OCI-LY3 (cell line): ENCODE measurements at regions not wholly inside any gene's neighbourhood (a gene's known extent, or its start where the extent isn't known, plus 50 kb on each side); places are given as distances from the start of the nearest gene placed in this dataset.

Experiments used
- H2AFZ ChIP-seq: fragments of 200-600, 300-600 bp; shearing (Covaris generic); 2 replicates; pipeline ENCODE4 v1.6.0; 2014; ENCODE audit warnings: antibody characterized with exemption, low read depth, low read length
- H3K27ac ChIP-seq: fragments of 200-600, 300-600 bp; sonication (generic); 2 replicates; pipeline ENCODE4 v1.5.1; 2014; ENCODE audit warnings: mild to moderate bottlenecking, low read length, moderate library complexity, mixed read lengths
- H3K27me3 ChIP-seq: fragments of 200-600, 300-600 bp; sonication (generic); 2 replicates; pipeline ENCODE4 v1.6.1; 2014; ENCODE audit warnings: low read depth, low read length, mixed read lengths
- H3K36me3 ChIP-seq: fragments of 200-600, 300-600 bp; sonication (generic); replicated peaks from 2 replicates; pipeline ENCODE3; 2014; ENCODE audit warnings: low read depth, low read length, mixed read lengths
- H3K4me1 ChIP-seq: fragments of 300-600, 200-600 bp; sonication (generic); 2 replicates; pipeline ENCODE4 v1.6.1; 2014; ENCODE audit warnings: low read length, mixed read lengths
- H3K4me2 ChIP-seq: fragments of 200-600, 300-600 bp; sonication (generic); 2 replicates; pipeline ENCODE4 v1.6.1; 2014; ENCODE audit warnings: low read length, mixed read lengths
- H3K4me3 ChIP-seq: fragments of 300-600, 200-600 bp; sonication (generic); 2 replicates; pipeline ENCODE4 v1.5.1; 2014; ENCODE audit warnings: antibody characterized with exemption, mild to moderate bottlenecking, low read length, moderate library complexity
- H3K79me2 ChIP-seq: fragments of 300-600, 200-600 bp; shearing (Covaris generic); 2 replicates; pipeline ENCODE4 v1.6.1; 2014; ENCODE audit warnings: mild to moderate bottlenecking, low read length, mixed read lengths
- H3K9ac ChIP-seq: fragments of 300-600, 200-600 bp; shearing (Covaris generic); 2 replicates; pipeline ENCODE4 v1.6.0; 2014; ENCODE audit warnings: mild to moderate bottlenecking, low read length, moderate library complexity
- H3K9me3 ChIP-seq: fragments of 200-600, 300-600 bp; shearing (Covaris generic); 2 replicates; pipeline ENCODE4 v1.6.1; 2014; ENCODE audit warnings: low read length, mixed read lengths; ENCODE audit not compliant: insufficient read depth
- H4K20me1 ChIP-seq: fragments of 200-600, 300-600 bp; sonication (generic); 2 replicates; pipeline ENCODE4 v1.6.1; 2016; ENCODE audit warnings: low read length, mixed read lengths; ENCODE audit not compliant: insufficient read depth
- CTCF ChIP-seq: fragments of 200-600, 300-600 bp; sonication (generic); IDR thresholded peaks from 2 replicates; pipeline ENCODE4 v1.5.1; 2014; ENCODE audit warnings: antibody characterized with exemption, low read length, low read depth
- EZH2phosphoT487 ChIP-seq: fragments of 200-600 bp; shearing (Covaris generic); IDR thresholded peaks from 2 replicates; pipeline ENCODE4 v1.6.1; 2018; ENCODE audit warnings: antibody characterized with exemption, mixed run types, low read depth

GRCh38 chr1:98427664-98428063 lies 233.9 kb upstream of the SNX7 start:
- Histone ChIP-seq H3K36me3 (no peaks in the 10 kb centered on the region), H3K27ac (no peak overlapping the region), H3K27me3 (no peaks in the 10 kb centered on the region), H3K4me1 (no peaks in the 10 kb centered on the region), H3K9me3 (no peaks in the 10 kb centered on the region), H3K79me2 (no peaks in the 10 kb centered on the region), H4K20me1 (no peaks in the 10 kb centered on the region), H3K9ac (no peak overlapping the region), H3K4me2 (no peak overlapping the region), H2AFZ (no peak overlapping the region), H3K4me3 (no peak overlapping the region)
- no peak for TF ChIP-seq CTCF
- TF ChIP-seq EZH2phosphoT487, result no peak

- no peak for TF ChIP-seq CTCF
- TF ChIP-seq EZH2phosphoT487, result no peak
- Histone ChIP-seq H3K36me3 (no peaks in the 10 kb centered on the region), H3K9me3 (no peaks in the 10 kb centered on the region), H3K4me3 (no peak overlapping the region), H3K27me3 (no peaks in the 10 kb centered on the region), H3K79me2 (no peaks in the 10 kb centered on the region), H4K20me1 (no peaks in the 10 kb centered on the region), H3K9ac (no peak overlapping the region), H3K4me1 (no peaks in the 10 kb centered on the region), H3K4me2 (no peak overlapping the region), H2AFZ (no peak overlapping the region), H3K27ac (no peak overlapping the region)
Measured at GRCh38 chr1:98426092-98426491, 235.4 kb upstream of the SNX7 start.

- H3K27ac ChIP-seq, result no peak overlapping the region
- no peak overlapping the region for H2AFZ ChIP-seq
- H3K79me2 ChIP-seq, result no peaks in the 10 kb centered on the region
- no peaks in the 10 kb centered on the region for H3K4me1 ChIP-seq
- no peaks in the 10 kb centered on the region for H3K36me3 ChIP-seq
- H3K4me3 ChIP-seq, result no peak overlapping the region
- H3K4me2 ChIP-seq, result no peak overlapping the region
- no peak overlapping the region for H3K9ac ChIP-seq
- no peaks in the 10 kb centered on the region for H3K27me3 ChIP-seq
- no peaks in the 10 kb centered on the region for H3K9me3 ChIP-seq
- no peak for TF ChIP-seq EZH2phosphoT487
- TF ChIP-seq CTCF, result no peak
- H4K20me1 ChIP-seq, result no peaks in the 10 kb centered on the region
Measured at GRCh38 chr1:98422816-98423215, 238.7 kb upstream of the SNX7 start.

- no peak overlapping the region for H3K4me2 ChIP-seq
- H3K79me2 ChIP-seq, result no peaks in the 10 kb centered on the region
- H3K27me3 ChIP-seq, result no peaks in the 10 kb centered on the region
- no peaks in the 10 kb centered on the region for H3K4me1 ChIP-seq
- no peak overlapping the region for H3K4me3 ChIP-seq
- H2AFZ ChIP-seq, result no peak overlapping the region
- TF ChIP-seq CTCF, result no peak
- TF ChIP-seq EZH2phosphoT487, result no peak
- H3K27ac ChIP-seq, result no peak overlapping the region
- no peaks in the 10 kb centered on the region for H4K20me1 ChIP-seq
- H3K36me3 ChIP-seq, result no peaks in the 10 kb centered on the region
- H3K9ac ChIP-seq, result no peak overlapping the region
- no peaks in the 10 kb centered on the region for H3K9me3 ChIP-seq
Measured at GRCh38 chr1:98421085-98421435, 240.5 kb upstream of the SNX7 start.
